ENCODE measurements at regions not wholly inside any gene's neighbourhood (a gene's known extent, or its start where the extent isn't known, plus 50 kb on each side); places are given as distances from the start of the nearest gene placed in this dataset.
A peak's percentile ranks its signal among the peaks of the same experiment; 100 is the strongest.

GRCh38 chr6:160931378-160932310 is 59.9 kb upstream of the MAP3K4 start:
- TF ChIP-seq CTCF (IDR thresholded peaks at IDR 0.05; ENCODE audit: unreplicated experiment): no peak
- CTCF ChIA-PET: interaction anchor here (0.5 to 9.9 kb wide), 32 partner anchors 9 to 1323 kb away, joined by 3 to 117 read pairs (median 4); partner anchors contain the start of gene MAP3K4
- no peaks in the 10 kb centered on the region for H3K9me3 Mint-ChIP-seq (ENCODE audit: unreplicated experiment)
- POLR2A ChIA-PET: interaction anchor here (0.7 to 5.4 kb wide), 11 partner anchors 18 to 442 kb away, joined by 3 to 65 read pairs (median 5); partner anchors contain the start of gene MAP3K4
- intact Hi-C loops (cut with micrococcal nuclease): loop anchor here (2.0 to 10.0 kb wide), 4 partner anchors 161 to 213 kb away; no protein-coding TSS in a partner anchor
- peak overlapping the region; percentile 71 for H3K4me3 Mint-ChIP-seq (ENCODE audit: unreplicated experiment)
- BruUV-seq (replicated peaks): no TSS peak
- H3K4me1 Mint-ChIP-seq (ENCODE audit: insufficient read depth, unreplicated experiment): peaks cover 11% of the 10 kb centered on the region
- no peaks in the 10 kb centered on the region for H3K36me3 Mint-ChIP-seq (ENCODE audit: insufficient read depth, unreplicated experiment)
- no peak overlapping the region for H3K27ac Mint-ChIP-seq (ENCODE audit: low read depth, unreplicated experiment)
- no peaks in the 10 kb centered on the region for H3K27me3 Mint-ChIP-seq (ENCODE audit: insufficient read depth, unreplicated experiment)
- no peak for DNase-seq (ENCODE audit: unreplicated experiment)

GRCh38 chr6:160933256-160933655 is 58.3 kb upstream of the MAP3K4 start:
- DNase-seq (ENCODE audit: unreplicated experiment): no peak
- no peak for TF ChIP-seq CTCF (IDR thresholded peaks at IDR 0.05; ENCODE audit: unreplicated experiment)
- no peak overlapping the region for H3K4me3 Mint-ChIP-seq (ENCODE audit: unreplicated experiment)
- ChIA-PET POLR2A (interaction anchor here (5.4 kb wide), 1 partner anchor 59 kb away, joined by 65 read pairs; the partner anchor contains the start of gene MAP3K4), CTCF (interaction anchor here (1.0 to 7.0 kb wide), 4 partner anchors 59 to 439 kb away, joined by 3 to 117 read pairs (median 11); partner anchors contain the start of gene MAP3K4)
- H3K27me3 Mint-ChIP-seq (ENCODE audit: insufficient read depth, unreplicated experiment): no peaks in the 10 kb centered on the region
- BruUV-seq (replicated peaks): no TSS peak
- H3K36me3 Mint-ChIP-seq (ENCODE audit: insufficient read depth, unreplicated experiment): no peaks in the 10 kb centered on the region
- H3K27ac Mint-ChIP-seq (ENCODE audit: low read depth, unreplicated experiment): no peak overlapping the region
- intact Hi-C loops (cut with micrococcal nuclease): loop anchor here (5.0 to 10.0 kb wide), 2 partner anchors 201 to 212 kb away; no protein-coding TSS in a partner anchor
- peaks cover 11% of the 10 kb centered on the region for H3K4me1 Mint-ChIP-seq (ENCODE audit: insufficient read depth, unreplicated experiment)
- H3K9me3 Mint-ChIP-seq (ENCODE audit: unreplicated experiment): peaks cover 8% of the 10 kb centered on the region

- Mint-ChIP-seq H3K27ac (ENCODE audit: low read depth, unreplicated experiment) (no peak overlapping the region), H3K27me3 (ENCODE audit: insufficient read depth, unreplicated experiment) (no peaks in the 10 kb centered on the region), H3K4me1 (ENCODE audit: insufficient read depth, unreplicated experiment) (peaks cover 11% of the 10 kb centered on the region), H3K9me3 (ENCODE audit: unreplicated experiment) (peaks cover 8% of the 10 kb centered on the region), H3K4me3 (ENCODE audit: unreplicated experiment) (no peak overlapping the region), H3K36me3 (ENCODE audit: insufficient read depth, unreplicated experiment) (no peaks in the 10 kb centered on the region)
- POLR2A ChIA-PET: interaction anchor here (5.4 kb wide), 1 partner anchor 58 kb away, joined by 65 read pairs; the partner anchor contains the start of gene MAP3K4
- intact Hi-C loops (cut with micrococcal nuclease): loop anchor here (5.0 to 10.0 kb wide), 2 partner anchors 202 to 211 kb away; no protein-coding TSS in a partner anchor
- CTCF ChIA-PET: interaction anchor here (0.7 to 2.9 kb wide), 4 partner anchors 57 to 439 kb away, joined by 3 to 13 read pairs (median 6); no protein-coding TSS in a partner anchor
- BruUV-seq (replicated peaks): no TSS peak
- no peak for TF ChIP-seq CTCF (IDR thresholded peaks at IDR 0.05; ENCODE audit: unreplicated experiment)
- DNase-seq (ENCODE audit: unreplicated experiment): no peak
Observed at GRCh38 chr6:160934157-160934556, 57.4 kb upstream of the MAP3K4 start.

GRCh38 chr6:160940197-160940596 is 51.4 kb upstream of the MAP3K4 start:
- ChIA-PET CTCF (interaction anchor here (0.6 to 1.9 kb wide), 6 partner anchors 9 to 431 kb away, joined by 3 to 15 read pairs (median 3); no protein-coding TSS in a partner anchor), POLR2A (no interaction called here)
- Mint-ChIP-seq H3K4me1 (ENCODE audit: insufficient read depth, unreplicated experiment) (no peaks in the 10 kb centered on the region), H3K4me3 (ENCODE audit: unreplicated experiment) (no peak overlapping the region), H3K36me3 (ENCODE audit: insufficient read depth, unreplicated experiment) (no peaks in the 10 kb centered on the region), H3K27me3 (ENCODE audit: insufficient read depth, unreplicated experiment) (no peaks in the 10 kb centered on the region), H3K9me3 (ENCODE audit: unreplicated experiment) (peaks cover 8% of the 10 kb centered on the region), H3K27ac (ENCODE audit: low read depth, unreplicated experiment) (no peak overlapping the region)
- intact Hi-C loops (cut with micrococcal nuclease): no loop called here
- no TSS peak for BruUV-seq (replicated peaks)
- no peak for TF ChIP-seq CTCF (IDR thresholded peaks at IDR 0.05; ENCODE audit: unreplicated experiment)
- DNase-seq (ENCODE audit: unreplicated experiment): no peak

All from MCF 10A (cell line).